NCI-H2227 (cell line): ENCODE measurements at regions not wholly inside any gene's neighbourhood (a gene's known extent, or its start where the extent isn't known, plus 50 kb on each side); places are given as distances from the start of the nearest gene placed in this dataset.

Source experiments
- DNase-seq: peaks from one replicate; lab custom pipeline; 2025; ENCODE audit not compliant: unreplicated experiment; lab: John Stamatoyannopoulos, UW

DNA sequence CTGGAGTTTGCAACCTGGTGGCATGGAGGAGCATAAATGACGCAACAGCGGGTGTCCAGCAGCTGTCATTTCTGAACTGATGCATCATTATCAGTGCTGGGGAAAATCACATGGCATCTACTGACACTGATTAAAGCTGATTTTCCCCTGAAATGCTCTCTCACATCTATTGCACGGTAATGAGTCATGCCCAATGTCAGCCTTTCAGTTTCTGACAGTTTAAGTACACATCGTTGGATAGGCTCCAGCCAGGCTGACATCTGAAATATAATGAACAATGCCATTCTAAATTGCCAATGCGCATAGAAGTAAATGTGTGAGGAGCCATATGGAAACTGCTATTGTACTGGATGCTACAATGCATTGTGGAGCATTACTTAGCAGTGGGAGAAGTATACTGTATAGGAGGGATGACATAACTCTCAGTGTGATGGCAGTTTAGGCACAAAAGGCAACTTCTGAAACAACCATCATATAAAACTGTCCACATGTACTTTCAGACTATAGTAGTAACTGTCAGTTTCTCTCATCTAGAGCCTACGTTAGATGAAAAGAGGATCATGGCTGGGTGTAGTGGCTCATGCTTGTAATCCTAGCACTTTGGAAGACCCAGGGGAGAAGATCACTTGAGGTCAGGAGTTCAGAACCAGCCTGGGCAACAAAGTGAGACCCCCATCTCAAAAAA, 389.3 kb upstream of the DMAC1 start:
- peak; percentile 88 for DNase-seq

DNA sequence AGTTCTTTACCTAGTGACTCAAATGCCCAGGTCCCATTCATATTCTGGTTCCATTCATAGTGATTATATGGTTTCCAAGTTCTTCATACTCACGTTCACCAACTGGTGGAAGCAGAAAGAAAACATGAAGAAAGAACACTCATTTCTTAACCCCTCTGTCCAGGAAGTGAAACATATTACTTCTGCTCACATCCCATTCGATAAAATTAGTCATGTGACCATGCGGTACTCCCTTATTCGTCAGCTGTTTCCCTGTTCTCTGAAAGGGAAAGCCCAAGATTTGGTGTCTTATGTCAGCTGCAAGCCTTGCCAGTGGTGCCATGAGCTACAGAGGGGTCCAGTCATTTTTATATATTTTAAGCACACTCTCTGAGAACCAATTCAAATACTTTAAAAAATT, 387.0 kb upstream of the DMAC1 start:
- no peak for DNase-seq

DNA sequence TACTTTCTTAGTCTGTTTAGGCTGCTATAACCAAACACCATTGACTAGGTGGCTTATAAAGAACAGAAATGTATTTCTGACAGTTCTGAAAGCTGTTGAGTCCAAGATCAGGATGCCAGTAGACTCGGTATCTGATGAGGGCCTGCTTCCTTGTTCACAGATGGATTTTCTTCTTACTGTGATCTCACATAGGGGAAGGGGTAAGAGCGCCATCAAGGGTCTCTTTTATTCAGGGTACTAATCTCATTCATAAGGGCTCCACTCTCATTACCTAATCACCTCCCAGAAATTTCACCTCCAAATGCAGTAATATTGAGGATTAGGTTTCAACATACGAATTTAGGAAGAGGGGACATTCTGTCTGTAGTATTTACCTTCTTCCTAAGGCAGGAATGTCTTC, 384.0 kb upstream of the DMAC1 start:
- DNase-seq = no peak

DNA sequence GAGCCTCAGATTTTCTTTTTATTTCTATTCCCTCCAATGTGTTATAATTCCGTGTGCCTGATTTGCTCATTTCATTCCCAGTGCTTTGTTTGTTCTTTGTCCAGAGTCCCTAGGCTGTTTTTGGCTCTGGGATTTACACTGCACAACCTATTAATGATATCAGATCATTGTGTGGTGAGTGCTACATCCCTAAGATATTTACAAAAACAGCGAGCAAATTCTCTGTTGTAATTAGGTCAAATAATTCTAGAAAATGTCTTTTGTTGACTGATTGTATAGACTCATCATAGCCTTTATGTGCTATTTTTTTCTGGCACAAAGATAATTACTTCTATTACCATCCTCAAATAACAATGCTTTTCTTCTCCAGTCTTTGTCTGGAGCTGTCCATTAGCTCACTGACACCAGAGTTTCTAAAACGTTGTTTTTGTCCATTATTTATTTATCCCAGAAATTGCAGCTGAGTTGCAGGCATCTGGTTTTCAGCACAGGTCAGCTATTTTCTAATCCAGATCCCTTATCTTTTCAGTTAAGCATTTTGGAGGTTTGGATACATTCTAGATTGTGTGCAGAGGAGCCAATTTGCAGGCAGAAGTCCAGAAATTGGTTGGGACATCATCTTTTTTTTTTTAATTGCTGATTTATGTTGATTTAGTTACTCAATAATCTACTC, 379.9 kb upstream of the DMAC1 start:
- DNase-seq = peak; percentile 44

DNA sequence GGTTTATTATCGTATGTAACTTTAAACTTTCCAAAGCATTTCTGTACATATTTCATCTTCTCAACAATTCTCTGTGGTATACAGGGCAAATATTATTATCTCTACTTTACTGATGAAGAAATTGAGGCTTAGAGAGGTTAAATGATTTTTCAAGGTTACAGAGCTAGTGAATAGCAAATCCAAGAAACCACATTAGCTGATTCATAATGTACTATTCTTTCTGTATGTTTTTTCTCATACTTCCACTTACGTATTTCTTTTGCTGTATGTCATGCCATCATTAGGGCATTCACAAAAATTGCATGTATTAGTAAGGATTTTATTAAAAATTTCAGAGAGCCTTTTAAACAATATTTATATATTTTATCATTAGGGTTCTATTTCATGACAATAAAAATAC, 372.4 kb upstream of the DMAC1 start:
- DNase-seq = no peak

DNA sequence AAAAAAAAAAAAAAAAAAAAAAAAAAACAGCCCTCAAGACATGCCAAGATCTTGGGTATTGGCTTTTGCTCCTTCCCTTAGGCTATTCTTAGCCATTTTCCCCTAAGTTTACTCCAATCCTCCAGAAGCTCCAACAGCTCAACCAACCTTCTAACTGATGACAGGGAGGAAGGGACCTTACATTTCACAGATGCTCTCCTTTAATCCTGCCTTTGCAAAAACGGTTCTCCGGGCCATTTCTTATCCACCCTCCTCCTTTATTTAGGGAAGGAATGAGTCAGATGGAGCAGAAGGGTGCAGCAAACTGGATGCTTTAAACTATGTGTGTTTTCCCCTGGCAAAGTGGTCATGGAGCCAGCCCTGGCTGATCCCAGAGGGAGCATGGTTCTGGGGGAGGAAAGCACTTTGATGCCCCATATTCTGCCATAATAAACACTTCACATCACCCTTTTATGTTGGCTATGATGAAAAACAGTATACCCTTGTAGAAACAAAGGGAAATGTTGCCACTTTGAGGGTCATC, 369.4 kb upstream of the DMAC1 start:
- no peak for DNase-seq

DNA sequence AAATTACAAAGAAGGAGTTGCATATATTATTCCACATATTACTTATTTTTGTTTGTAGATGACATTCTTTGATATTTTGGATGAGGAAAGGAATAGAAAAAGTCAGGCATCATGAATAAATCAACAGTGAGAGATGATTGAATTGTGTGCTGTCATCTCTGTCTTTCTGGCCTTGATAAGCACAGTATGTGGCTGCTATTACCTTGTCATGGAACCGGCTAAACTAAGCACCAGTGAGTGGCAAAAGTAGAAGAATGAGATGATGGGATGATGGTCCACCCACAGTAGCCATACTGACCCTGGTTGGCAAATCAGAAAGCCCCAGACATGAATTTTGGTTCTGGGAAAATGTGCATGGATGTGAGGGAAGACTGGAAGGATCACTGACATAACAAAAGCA, 361.2 kb upstream of the DMAC1 start:
- DNase-seq = no peak

DNA sequence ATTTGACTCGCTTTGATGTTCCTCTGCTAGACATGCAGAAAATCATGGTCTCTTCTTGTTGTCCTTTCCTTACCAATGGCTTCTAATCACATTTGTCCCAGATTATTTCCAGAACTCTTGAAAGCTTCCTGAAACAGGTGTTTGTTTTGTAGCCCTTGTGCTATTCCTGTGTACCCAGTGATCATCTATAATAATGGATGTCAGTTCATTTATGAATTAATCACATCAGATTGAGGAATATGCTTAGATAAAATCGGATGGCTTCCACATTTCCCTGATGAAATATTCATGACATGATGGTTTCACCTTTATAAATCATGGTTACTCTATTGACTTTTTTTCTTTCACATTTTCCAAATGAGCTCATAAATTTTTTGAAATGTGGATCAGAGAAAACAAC, 359.0 kb upstream of the DMAC1 start:
- DNase-seq = no peak

DNA sequence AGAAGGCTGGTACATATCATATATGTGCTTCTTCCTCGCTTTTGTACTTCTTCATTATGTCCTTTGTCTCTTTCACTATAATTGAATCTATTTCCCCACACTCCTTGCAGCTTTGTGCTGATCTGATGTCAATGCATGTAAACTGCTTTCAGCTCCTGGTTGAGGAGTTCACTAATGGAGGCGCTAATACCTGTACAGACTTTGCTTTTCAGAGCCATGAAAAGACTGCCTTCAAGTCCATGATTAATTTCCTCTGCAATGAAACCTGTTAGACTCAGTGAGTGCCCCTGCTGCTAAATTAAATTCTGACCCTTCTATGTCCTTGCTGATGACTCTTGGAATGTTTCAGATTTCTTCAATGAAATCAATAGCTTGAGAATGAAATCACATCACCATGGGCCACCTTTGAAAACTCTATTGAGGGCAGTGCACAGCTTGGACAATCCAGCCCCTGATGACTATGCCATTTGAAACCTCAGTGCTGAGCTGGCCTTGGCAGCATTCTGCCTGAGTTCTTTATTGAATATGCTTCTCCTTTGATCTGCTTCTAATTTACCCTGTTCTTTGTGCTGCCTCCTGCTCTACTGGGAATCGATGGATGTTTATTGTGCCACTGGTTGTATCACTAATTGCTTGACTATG, 358.2 kb upstream of the DMAC1 start:
- DNase-seq = no peak

DNA sequence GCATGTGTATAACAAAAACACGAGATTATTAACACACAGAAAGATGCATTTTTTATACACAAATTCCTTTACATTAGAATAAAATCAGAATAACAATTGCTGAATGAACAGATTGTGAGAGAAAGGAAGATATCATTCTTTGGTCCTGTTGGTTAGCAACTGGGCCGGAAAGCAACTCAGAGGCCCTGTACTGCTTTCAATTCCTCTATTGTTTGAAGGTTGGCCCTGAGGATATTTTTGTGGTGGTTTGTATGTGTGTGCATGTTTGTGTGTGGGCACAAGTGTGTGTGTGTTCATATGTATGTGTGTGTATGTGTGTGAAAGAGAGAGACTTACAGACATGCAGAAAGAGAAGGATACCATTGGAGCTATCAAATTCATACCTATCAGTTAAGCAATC, 356.8 kb upstream of the DMAC1 start:
- DNase-seq = no peak

DNA sequence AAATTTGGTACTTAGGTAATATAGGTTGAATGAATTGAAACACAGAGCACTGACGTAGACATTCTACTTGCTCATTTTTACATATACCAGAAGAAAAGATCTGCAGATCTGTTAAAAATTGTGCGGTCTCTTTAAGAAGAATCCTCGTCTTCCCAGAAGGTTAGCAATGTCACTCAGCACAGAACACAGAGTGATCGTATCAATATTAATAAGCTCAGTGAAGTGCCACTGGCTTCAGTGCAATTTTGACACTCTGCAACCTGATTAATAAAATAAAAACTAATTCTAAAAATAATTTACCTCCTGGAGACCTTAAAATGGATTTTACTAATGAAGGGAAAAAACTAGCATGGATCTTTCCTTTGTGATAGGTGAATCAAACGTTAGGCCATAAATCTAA, 356.1 kb upstream of the DMAC1 start:
- no peak for DNase-seq

DNA sequence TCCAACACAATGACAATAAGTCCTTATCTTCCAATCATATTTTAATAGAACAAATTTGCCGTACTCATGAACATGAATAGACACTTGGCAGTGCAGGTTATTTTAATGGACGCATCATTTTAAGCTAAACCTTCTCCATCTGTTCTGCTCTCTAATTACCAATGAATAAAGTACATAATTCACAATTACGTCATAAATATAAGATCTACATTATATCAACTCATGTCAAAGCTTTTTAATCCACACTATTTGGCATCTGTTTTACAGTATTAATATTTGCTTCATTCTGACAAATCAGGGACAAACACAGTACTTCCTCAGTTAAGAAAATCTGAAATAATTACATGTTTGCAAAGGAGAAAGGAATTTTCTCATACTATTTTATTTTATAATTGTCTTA, 344.1 kb upstream of the DMAC1 start:
- DNase-seq = no peak

DNA sequence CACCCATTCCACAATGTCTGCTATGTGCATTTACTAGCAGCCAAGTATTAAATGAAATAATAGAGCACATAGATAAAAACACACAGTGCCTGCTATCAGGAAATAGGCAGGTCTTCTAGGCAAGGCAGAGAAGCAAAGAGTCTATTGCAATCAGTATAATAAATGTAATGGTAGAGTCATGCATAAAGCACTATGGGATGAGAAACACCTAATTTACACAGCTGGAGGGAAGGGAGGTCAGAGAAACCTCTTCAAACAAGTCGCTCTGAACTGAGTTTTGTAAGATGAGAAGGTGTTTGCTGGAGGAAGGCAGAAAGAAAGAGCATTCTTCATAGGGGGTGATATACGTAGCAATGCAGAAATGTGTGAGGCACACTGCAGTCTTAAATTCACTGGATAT, 341.0 kb upstream of the DMAC1 start:
- DNase-seq = peak; percentile 89

DNA sequence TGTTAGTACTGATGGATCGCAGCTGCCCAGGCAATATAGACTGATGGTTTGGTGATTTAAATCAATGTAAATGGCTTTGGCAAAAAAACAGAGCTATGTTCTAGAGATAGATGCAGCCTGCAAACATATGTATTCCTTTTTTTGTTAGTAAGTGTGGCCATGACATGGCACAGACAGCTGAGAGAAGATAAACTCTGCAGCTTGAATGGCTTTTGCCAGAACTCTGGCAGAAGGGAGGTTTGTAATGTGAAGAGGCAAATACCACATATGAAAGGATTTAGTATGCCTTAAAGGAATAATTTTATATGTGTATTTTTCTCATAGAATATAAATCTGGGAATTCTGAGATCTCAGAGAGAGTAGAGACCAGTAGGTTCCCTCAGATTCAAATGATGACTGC, 340.2 kb upstream of the DMAC1 start:
- DNase-seq = no peak

DNA sequence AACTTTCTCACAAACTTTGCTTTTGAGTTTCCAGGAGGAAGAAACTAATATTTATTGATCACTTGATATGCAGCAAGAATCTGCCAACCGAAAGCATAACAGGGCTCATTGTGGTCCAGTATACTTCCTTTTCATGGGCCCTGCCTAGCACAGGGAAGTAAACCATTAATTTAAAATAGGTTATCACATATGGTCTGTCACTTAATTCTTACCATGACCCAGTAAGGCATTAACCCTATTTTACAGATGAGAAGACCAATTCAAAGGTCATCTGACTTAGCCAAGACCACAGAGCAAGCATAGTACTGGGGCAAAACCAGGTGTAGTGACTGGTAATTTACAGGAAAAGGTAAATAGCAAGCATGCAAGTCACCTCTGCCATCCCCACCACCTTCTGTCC, 336.9 kb upstream of the DMAC1 start:
- no peak for DNase-seq

DNA sequence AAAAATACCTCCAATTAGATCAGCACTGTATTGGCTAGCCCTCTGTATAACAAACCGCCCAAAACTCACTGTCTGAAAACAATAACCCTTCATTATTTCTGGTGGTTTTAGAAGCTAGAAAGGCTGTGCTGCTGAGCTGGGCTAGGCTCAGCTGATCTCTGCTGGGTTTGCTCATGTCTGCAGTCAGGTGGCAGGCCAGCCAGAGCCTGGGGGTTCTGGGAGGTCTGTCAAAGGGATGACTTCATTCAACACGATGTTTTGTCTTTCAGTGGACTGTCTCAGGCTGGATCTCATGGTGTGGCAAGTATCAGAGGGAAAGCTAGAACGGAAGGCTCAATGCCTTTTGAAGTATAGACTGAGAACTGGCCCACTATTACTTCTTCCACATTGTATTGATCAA, 335.1 kb upstream of the DMAC1 start:
- DNase-seq = no peak

DNA sequence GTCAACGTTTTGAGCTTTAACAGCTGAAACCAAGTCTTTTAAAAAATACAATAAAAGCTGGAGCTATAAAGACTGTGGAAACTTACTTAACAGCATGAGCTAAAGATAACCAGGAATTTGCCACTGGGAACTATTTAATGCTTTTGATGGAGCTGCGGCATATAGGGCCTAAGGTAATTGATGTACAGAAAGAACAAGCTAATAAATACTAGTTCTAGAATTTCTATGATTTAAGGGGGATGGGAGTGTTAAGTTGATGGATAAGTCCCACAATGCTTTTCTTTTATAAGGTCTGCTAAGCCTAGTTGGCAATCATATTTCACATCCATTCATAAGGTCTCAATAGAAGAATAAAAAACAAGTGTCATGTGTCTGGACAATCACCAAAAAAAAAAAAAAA, 334.0 kb upstream of the DMAC1 start:
- no peak for DNase-seq

DNA sequence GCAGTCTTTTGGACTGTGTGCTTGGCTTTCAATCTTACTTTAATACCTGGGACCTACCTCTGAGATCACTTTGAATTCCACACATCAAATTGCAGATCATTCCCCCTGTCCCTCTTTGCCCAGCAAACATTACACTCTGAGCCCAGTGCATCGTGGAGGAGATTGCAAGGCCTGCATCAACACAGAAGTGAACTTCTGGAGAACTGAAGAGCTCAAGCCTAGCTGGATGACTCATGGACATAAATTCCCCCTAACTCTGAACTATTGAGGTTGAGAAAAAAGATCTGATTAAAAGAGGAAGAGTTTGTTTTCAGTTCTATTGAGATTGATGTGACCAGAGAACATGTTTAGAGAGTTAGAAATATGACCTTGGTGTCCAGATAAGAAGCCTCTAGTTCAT, 316.0 kb upstream of the DMAC1 start:
- DNase-seq = no peak

DNA sequence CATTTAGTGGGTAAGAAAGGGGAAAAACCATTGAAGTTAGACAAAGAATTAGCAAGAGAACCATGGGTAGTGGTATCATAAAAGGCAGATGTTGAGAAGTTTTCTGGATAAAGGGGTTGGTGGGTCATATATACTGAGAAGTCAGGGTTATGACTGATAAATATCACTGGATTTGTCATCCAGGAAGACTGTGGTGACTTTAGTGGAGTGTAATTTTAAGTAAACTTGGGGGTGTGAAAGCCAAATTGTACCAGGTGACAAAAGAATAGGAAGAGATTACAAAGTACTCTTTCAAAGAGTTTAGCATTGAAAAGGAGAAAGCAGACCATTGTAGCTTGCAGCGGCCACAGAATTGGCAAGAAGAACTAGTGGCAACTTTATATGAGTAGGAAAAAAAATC, 315.2 kb upstream of the DMAC1 start:
- DNase-seq = no peak

DNA sequence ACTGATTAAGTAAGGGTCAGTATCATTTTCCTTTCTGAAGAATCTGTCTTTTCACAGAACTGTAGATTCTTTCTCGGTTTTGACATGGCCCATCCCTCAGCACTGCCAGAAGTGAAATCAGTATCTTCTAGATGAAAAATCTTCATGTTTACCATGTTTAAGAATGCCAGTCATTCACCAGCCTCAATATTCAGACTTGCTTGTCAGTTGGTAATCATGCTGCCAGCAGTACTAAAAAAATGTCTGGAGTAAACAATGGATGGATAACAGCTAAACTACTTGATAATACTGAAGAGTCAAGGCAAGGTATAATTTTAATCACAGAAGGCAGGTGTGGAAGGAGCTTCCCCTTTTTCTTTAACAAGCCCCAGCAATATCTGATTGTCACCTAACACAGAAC, 306.8 kb upstream of the DMAC1 start:
- DNase-seq = no peak

DNA sequence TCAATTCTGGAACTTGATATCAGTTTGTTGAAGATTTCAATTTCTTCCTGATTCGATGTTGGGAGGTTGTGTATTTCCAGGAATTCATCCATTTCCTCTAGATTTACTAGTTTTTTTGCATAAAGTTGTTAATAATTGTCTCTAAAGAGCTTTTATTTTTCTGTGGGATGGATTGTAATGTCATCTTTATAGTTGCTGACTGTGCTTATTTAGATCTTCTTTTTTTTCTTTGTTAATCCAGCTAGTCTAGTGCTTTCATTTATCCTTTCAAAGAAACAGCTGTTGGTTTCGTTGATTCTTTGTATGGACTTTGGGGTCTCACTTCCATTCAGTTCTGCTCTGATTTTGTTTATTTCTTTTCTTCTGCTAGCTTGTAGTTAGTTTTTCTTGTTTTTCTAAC, 302.0 kb upstream of the DMAC1 start:
- no peak for DNase-seq

DNA sequence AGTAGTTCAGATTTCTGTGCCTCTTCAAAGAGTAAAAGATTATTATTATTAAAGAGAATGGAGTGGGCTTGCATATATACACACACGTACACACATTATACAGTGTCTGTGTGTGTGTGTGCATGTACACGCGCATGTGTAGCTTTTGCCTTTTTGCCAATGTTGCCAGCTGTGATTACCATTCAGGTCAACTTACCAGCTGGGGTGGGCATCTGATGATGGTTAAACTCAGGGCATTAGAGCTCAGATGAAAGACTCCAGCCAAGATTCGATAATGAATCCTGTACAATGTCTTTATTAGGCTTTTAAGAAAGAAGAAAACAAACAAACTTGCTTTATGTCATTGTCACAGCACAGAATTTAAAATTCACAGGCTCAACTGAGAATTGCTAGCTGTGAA, 296.5 kb upstream of the DMAC1 start:
- no peak for DNase-seq
